PC-3 (cell line): ENCODE measurements at regions not wholly inside any gene's neighbourhood (a gene's known extent, or its start where the extent isn't known, plus 50 kb on each side); places are given as distances from the start of the nearest gene placed in this dataset.
"Not testable (repeated sequence)": the region's sequence is repeated elsewhere in the genome, so short reads cannot be mapped to it uniquely, and the experiment has no call there.

Source experiments
- ATAC-seq: fragments of 200-7000 bp; cut with Tn5 transposase; 2 replicates; pipeline ENCODE4 v1.9.1; 2020; ENCODE audit warnings: mild to moderate bottlenecking, moderate library complexity
- BruUV-seq: library from RNA; stranded (reverse); fragments of 400-500 nt; replicated peaks from 2 replicates; lab custom pipeline; 2021; lab: Mats Ljungman, UMichigan
- CTCF ChIA-PET: fragments of 300-600 bp; sonication (Branson Sonifier 250); formaldehyde crosslinking; loops from one replicate; lab custom pipeline; 2022; ENCODE audit warnings: antibody characterized with exemption; lab: Charles Lee
- POLR2A ChIA-PET: fragments of 300-600 bp; sonication (Branson Sonifier 250); formaldehyde crosslinking; loops from one replicate; lab custom pipeline; 2022; ENCODE audit warnings: antibody characterized with exemption; ENCODE audit not compliant: unreplicated experiment; lab: Charles Lee
- DNase-seq: peaks from one replicate; pipeline ENCODE4 v3.0.0-alpha.2; 2015
- H2AFZ ChIP-seq: fragments of 300-600 bp; sonication (generic); 2 replicates; pipeline ENCODE4 v1.6.0; 2016; ENCODE audit warnings: antibody characterized with exemption, low read length
- H3F3A ChIP-seq: fragments of 300-600 bp; sonication (generic); one replicate; pipeline ENCODE4 v1.6.0; 2017; ENCODE audit warnings: antibody characterized with exemption, low read length, control low read depth, mild to moderate bottlenecking; ENCODE audit not compliant: unreplicated experiment
- H3K27ac ChIP-seq: fragments of 300-600 bp; sonication (generic); 2 replicates; pipeline ENCODE4 v1.5.1; 2016; ENCODE audit warnings: mild to moderate bottlenecking, low read length
- H3K27me3 ChIP-seq: fragments of 300-600 bp; sonication (generic); 2 replicates; pipeline ENCODE4 v1.6.1; 2016; ENCODE audit warnings: low read length, mixed read lengths
- H3K36me3 ChIP-seq: fragments of 300-600 bp; sonication (generic); 2 replicates; pipeline ENCODE4 v1.6.1; 2016; ENCODE audit warnings: low read depth, mixed run types, low read length, mixed read lengths
- H3K4me1 ChIP-seq: fragments of 300-600 bp; sonication (generic); 2 replicates; pipeline ENCODE4 v1.5.1; 2016; ENCODE audit warnings: low read length; ENCODE audit not compliant: insufficient read depth
- H3K4me2 ChIP-seq: fragments of 300-600 bp; sonication (generic); 2 replicates; pipeline ENCODE4 v1.6.0; 2016; ENCODE audit warnings: low read length
- H3K4me3 ChIP-seq: fragments of 300-600 bp; sonication (generic); 2 replicates; pipeline ENCODE4 v1.5.1; 2016; ENCODE audit warnings: mild to moderate bottlenecking, low read length, mixed read lengths
- H3K79me2 ChIP-seq: fragments of 300-600 bp; sonication (generic); 2 replicates; pipeline ENCODE4 v1.6.1; 2017; ENCODE audit warnings: low read length, mixed read lengths
- H3K9ac ChIP-seq: fragments of 300-600 bp; sonication (generic); 2 replicates; pipeline ENCODE4 v1.6.0; 2016; ENCODE audit warnings: mild to moderate bottlenecking, low read length
- H3K9me2 ChIP-seq: fragments of 300-600 bp; sonication (generic); replicated peaks from 2 replicates; pipeline ENCODE4 v1.6.1; 2016; ENCODE audit warnings: mixed run types, low read length, mixed read lengths
- H3K9me3 ChIP-seq: fragments of 300-600 bp; sonication (generic); 2 replicates; pipeline ENCODE4 v1.6.1; 2016; ENCODE audit warnings: low read length, mixed read lengths
- H4K20me1 ChIP-seq: fragments of 300-600 bp; sonication (generic); 2 replicates; pipeline ENCODE4 v1.6.1; 2016; ENCODE audit warnings: low read length, mixed read lengths
- EZH2 ChIP-seq: fragments of 300-600 bp; sonication (generic); IDR thresholded peaks from one replicate; pipeline ENCODE4 v1.6.1; 2017; ENCODE audit warnings: antibody characterized with exemption, mild to moderate bottlenecking, low read length; ENCODE audit not compliant: unreplicated experiment
- EZH2phosphoT487 ChIP-seq: fragments of 300-600 bp; sonication (generic); IDR thresholded peaks from 2 replicates; pipeline ENCODE4 v1.6.1; 2018; ENCODE audit warnings: mild to moderate bottlenecking, antibody characterized with exemption, low read length, borderline replicate concordance
- intact Hi-C: fragments of 100-400 bp; cut with micrococcal nuclease; formaldehyde crosslinking; loops from 2 replicates; pipeline ENCODE4 v1.9.0; 2023
- TF ChIP-seq, protein P1 (sequence below): fragments of 300-600 bp; sonication (generic); conservative IDR thresholded peaks from 2 replicates; pipeline ENCODE4 v1.5.1; 2017; ENCODE audit warnings: antibody characterized with exemption, low read depth, mild to moderate bottlenecking, low read length

- Histone ChIP-seq H3K9ac (no peak overlapping the region), H3K9me3 (no peaks in the 10 kb centered on the region), H3K79me2 (no peaks in the 10 kb centered on the region), H3K4me1 (0 out of 2 replicates have a peak, but pooled peaks cover 6% of the 10 kb centered on the region), H3F3A (no peaks in the 10 kb centered on the region), H2AFZ (peak overlapping the region; percentile 29; the same call in 1 of the 2 replicates), H3K36me3 (no peaks in the 10 kb centered on the region), H3K27ac (no peak overlapping the region), H4K20me1 (no peaks in the 10 kb centered on the region), H3K27me3 (no peaks in the 10 kb centered on the region), H3K9me2 (no peaks in the 10 kb centered on the region), H3K4me3 (no peak overlapping the region), H3K4me2 (no peak overlapping the region)
- intact Hi-C loops, result loop anchor here (1.0 to 5.0 kb wide), 2 partner anchors 26 to 117 kb away; no protein-coding TSS in a partner anchor
- ChIA-PET POLR2A (no interaction called here), CTCF (interaction anchor here (0.5 to 0.8 kb wide), 9 partner anchors 10 to 1777 kb away, joined by 3 to 5 read pairs (median 4); no protein-coding TSS in a partner anchor)
- DNase-seq, result peak; percentile 65
- BruUV-seq, result no TSS peak
- peak; percentile 78 for ATAC-seq
- TF ChIP-seq EZH2, result no peak
- no peak for TF ChIP-seq EZH2phosphoT487
- TF ChIP-seq, protein P1, sequence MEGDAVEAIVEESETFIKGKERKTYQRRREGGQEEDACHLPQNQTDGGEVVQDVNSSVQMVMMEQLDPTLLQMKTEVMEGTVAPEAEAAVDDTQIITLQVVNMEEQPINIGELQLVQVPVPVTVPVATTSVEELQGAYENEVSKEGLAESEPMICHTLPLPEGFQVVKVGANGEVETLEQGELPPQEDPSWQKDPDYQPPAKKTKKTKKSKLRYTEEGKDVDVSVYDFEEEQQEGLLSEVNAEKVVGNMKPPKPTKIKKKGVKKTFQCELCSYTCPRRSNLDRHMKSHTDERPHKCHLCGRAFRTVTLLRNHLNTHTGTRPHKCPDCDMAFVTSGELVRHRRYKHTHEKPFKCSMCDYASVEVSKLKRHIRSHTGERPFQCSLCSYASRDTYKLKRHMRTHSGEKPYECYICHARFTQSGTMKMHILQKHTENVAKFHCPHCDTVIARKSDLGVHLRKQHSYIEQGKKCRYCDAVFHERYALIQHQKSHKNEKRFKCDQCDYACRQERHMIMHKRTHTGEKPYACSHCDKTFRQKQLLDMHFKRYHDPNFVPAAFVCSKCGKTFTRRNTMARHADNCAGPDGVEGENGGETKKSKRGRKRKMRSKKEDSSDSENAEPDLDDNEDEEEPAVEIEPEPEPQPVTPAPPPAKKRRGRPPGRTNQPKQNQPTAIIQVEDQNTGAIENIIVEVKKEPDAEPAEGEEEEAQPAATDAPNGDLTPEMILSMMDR, result peak; percentile 71; the same call in 1 of the 2 replicates
Observed at GRCh38 chr14:28635387-28635786, 131.2 kb upstream of the FOXG1 start.

DNA sequence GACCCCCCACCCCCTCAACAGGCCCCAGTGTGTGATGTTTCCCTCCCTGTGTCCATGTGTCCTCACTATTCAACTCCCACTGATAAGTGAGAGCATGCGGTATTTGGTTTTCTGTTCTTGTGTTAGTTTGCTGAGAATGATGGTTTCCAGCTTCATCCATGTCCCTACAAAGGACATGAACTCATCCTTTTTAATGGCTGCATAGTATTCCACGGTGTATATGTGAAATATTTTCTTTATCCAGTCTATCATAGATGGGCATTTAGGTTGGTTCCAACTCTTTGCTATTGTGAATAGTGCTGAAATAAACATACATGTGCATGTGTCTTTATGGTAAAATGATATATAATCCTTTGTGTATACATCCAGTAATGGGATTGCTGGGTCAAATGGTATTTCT is 130.8 kb upstream of the FOXG1 start:
- H3K4me1 ChIP-seq, H3K9me3 ChIP-seq, H3K9me2 ChIP-seq, DNase-seq, ATAC-seq, H3K79me2 ChIP-seq, H3K27ac ChIP-seq, H3F3A ChIP-seq, H3K36me3 ChIP-seq, H3K4me2 ChIP-seq, CTCF ChIA-PET, H3K9ac ChIP-seq, H3K4me3 ChIP-seq, POLR2A ChIA-PET, H2AFZ ChIP-seq, H4K20me1 ChIP-seq, BruUV-seq, H3K27me3 ChIP-seq: not testable (repeated sequence)
- intact Hi-C loops, result loop anchor here (1.0 to 5.0 kb wide), 2 partner anchors 27 to 116 kb away; no protein-coding TSS in a partner anchor

DNA sequence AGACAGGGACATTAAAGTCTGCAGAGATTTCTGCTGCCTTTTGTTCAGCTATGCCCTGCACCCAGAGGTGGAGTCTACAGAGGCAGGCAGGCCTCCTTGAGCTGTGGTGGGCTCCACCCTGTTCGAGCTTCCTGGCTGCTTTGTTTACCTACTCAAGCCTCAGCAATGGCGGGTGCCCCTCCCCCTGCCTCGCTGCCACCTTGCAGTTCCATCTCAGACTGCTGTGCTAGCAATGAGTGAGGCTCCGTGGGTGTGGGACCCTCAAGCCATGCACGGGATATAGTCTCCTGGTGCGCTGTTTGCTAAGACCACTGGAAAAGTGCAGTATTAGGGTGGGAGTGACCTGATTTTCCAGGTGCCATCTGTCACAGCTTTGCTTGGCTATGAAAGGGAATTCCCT is 125.4 kb upstream of the FOXG1 start:
- H3K4me2 ChIP-seq, H3K9me3 ChIP-seq, H3K79me2 ChIP-seq, H3K36me3 ChIP-seq, H3K27ac ChIP-seq, DNase-seq, intact Hi-C loops, ATAC-seq, H3K4me3 ChIP-seq, H3K9ac ChIP-seq, BruUV-seq, H2AFZ ChIP-seq, H3K4me1 ChIP-seq, H3K9me2 ChIP-seq, CTCF ChIA-PET, H4K20me1 ChIP-seq, POLR2A ChIA-PET, H3F3A ChIP-seq, H3K27me3 ChIP-seq: not testable (repeated sequence)

DNA sequence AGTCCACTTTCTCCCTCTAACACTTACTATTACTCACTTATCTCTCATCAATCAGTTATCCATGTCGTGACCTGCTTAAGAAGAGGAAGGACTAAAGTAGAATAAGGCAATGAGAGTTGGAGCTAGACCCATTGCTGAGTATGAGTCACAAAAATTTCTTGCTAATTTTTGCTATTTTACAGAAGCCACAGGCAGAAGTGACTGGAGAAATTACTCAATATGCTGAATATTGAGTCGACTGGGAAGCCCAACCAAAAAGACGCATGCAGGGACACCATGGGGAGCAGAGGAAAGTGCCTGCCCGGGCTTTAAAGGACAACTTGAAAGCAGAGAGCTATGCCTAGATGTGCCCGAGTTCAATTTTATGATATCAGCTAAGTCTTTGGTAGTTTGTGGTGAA is 115.4 kb upstream of the FOXG1 start:
- TF ChIP-seq, protein P1, result no peak
- TF ChIP-seq EZH2phosphoT487 (no peak), EZH2 (no peak)
- H4K20me1 ChIP-seq, result no peaks in the 10 kb centered on the region
- H3K9ac ChIP-seq, result no peak overlapping the region
- peak overlapping the region; percentile 8 for H3K4me2 ChIP-seq
- no TSS peak for BruUV-seq
- H3K9me3 ChIP-seq, result no peaks in the 10 kb centered on the region
- DNase-seq, result peak; percentile 60
- peak overlapping the region; percentile 95 for H3K27ac ChIP-seq
- no peaks in the 10 kb centered on the region for H3K36me3 ChIP-seq
- no peaks in the 10 kb centered on the region for H3K27me3 ChIP-seq
- peak overlapping the region; percentile 52 for H2AFZ ChIP-seq
- peaks cover 41% of the 10 kb centered on the region for H3K4me1 ChIP-seq
- no peak overlapping the region for H3K4me3 ChIP-seq
- H3K79me2 ChIP-seq, result no peaks in the 10 kb centered on the region
- ATAC-seq, result 0 out of 2 replicates have a peak, but pooled peaks have one; percentile 1
- POLR2A ChIA-PET, result no interaction called here
- peaks cover 6% of the 10 kb centered on the region for H3F3A ChIP-seq
- intact Hi-C loops, result loop anchor here (10.0 kb wide), 1 partner anchor 1574 kb away; no protein-coding TSS in a partner anchor
- CTCF ChIA-PET, result interaction anchor here (1.1 kb wide), 1 partner anchor 16 kb away, joined by 4 read pairs; no protein-coding TSS in a partner anchor
- H3K9me2 ChIP-seq, result no peaks in the 10 kb centered on the region
